Smooth muscle cell (in vitro differentiated cells): ENCODE measurements at regions not wholly inside any gene's neighbourhood (a gene's known extent, or its start where the extent isn't known, plus 50 kb on each side); places are given as distances from the start of the nearest gene placed in this dataset.

Source experiments
- DNase-seq: peaks from one replicate; lab custom pipeline; 2025; ENCODE audit not compliant: unreplicated experiment; lab: John Stamatoyannopoulos, UW
- H2AFZ ChIP-seq: fragments of 200-600 bp; sonication (generic); 2 replicates; pipeline ENCODE4 v1.6.0; 2016; ENCODE audit warnings: antibody characterized with exemption, low read depth, mild to moderate bottlenecking
- H3F3A ChIP-seq: fragments of 200-600 bp; sonication (generic); 2 replicates; pipeline ENCODE4 v1.6.0; 2017; ENCODE audit warnings: antibody characterized with exemption, low read depth
- H3K27ac ChIP-seq: fragments of 200-600 bp; sonication (generic); 2 replicates; pipeline ENCODE4 v1.5.1; 2016; ENCODE audit warnings: low read depth, mild to moderate bottlenecking
- H3K27me3 ChIP-seq: fragments of 200-600 bp; sonication (generic); 2 replicates; pipeline ENCODE4 v1.6.1; 2016; ENCODE audit warnings: low read depth, mild to moderate bottlenecking
- H3K36me3 ChIP-seq: fragments of 200-600 bp; sonication (generic); 2 replicates; pipeline ENCODE4 v1.5.1; 2016; ENCODE audit warnings: low read depth
- H3K4me1 ChIP-seq: fragments of 200-600 bp; sonication (generic); 2 replicates; pipeline ENCODE4 v1.5.1; 2016; ENCODE audit warnings: low read depth
- H3K4me2 ChIP-seq: fragments of 200-600 bp; sonication (generic); 2 replicates; pipeline ENCODE4 v1.6.0; 2016; ENCODE audit warnings: mild to moderate bottlenecking
- H3K4me3 ChIP-seq: fragments of 200-600 bp; sonication (generic); 2 replicates; pipeline ENCODE4 v1.5.1; 2016; ENCODE audit warnings: mild to moderate bottlenecking
- H3K79me2 ChIP-seq: fragments of 200-600 bp; sonication (generic); 2 replicates; pipeline ENCODE4 v1.6.0; 2016; ENCODE audit warnings: low read depth, mild to moderate bottlenecking
- H3K9ac ChIP-seq: fragments of 200-600 bp; sonication (generic); 2 replicates; pipeline ENCODE4 v1.6.0; 2016; ENCODE audit warnings: low read depth
- H3K9me3 ChIP-seq: fragments of 200-600 bp; sonication (generic); replicated peaks from 2 replicates; pipeline ENCODE4 v1.5.1; 2016; ENCODE audit warnings: low read depth
- H4K20me1 ChIP-seq: fragments of 200-600 bp; sonication (generic); 2 replicates; pipeline ENCODE4 v1.6.0; 2016; ENCODE audit warnings: low read depth
- CTCF ChIP-seq: fragments of 200-600 bp; sonication (generic); IDR thresholded peaks from 2 replicates; pipeline ENCODE4 v1.5.1; 2017; ENCODE audit warnings: borderline replicate concordance, mild to moderate bottlenecking, antibody characterized with exemption; ENCODE audit not compliant: insufficient read depth, poor library complexity, severe bottlenecking
- WGBS: methylation state at CpG from one replicate; pipeline ENCODE4 v1.1.7; 2016; ENCODE audit warnings: low lambda C conversion rate; 5-methylcytosine and 5-hydroxymethylcytosine counted together

- DNase-seq: no peak
- Histone ChIP-seq H3K4me1 (no peaks in the 10 kb centered on the region), H4K20me1 (no peaks in the 10 kb centered on the region), H3K4me2 (no peak overlapping the region), H3K27me3 (no peaks in the 10 kb centered on the region), H3K4me3 (no peak overlapping the region), H2AFZ (no peak overlapping the region), H3K9ac (no peak overlapping the region), H3K9me3 (no peaks in the 10 kb centered on the region), H3F3A (no peaks in the 10 kb centered on the region), H3K36me3 (no peaks in the 10 kb centered on the region), H3K27ac (no peak overlapping the region), H3K79me2 (no peaks in the 10 kb centered on the region)
- whole genome bisulfite sequencing: 84% methylated on average over 4 of the region's 4 CpGs
- no peak for TF ChIP-seq CTCF
These were observed 1345.0 kb downstream of the NSUN3 start for GRCh38 chr3:95407709-95408463.

- Histone ChIP-seq H3K9me3 (no peaks in the 10 kb centered on the region), H3K27ac (no peak overlapping the region), H3K4me3 (no peak overlapping the region), H3K4me1 (no peaks in the 10 kb centered on the region), H3K4me2 (no peak overlapping the region), H3K9ac (no peak overlapping the region), H4K20me1 (no peaks in the 10 kb centered on the region), H3K36me3 (no peaks in the 10 kb centered on the region), H3K79me2 (no peaks in the 10 kb centered on the region), H2AFZ (peak overlapping the region; percentile 32), H3F3A (no peaks in the 10 kb centered on the region), H3K27me3 (no peaks in the 10 kb centered on the region)
- TF ChIP-seq CTCF: no peak
- no peak for DNase-seq
- WGBS: 46% methylated on average over 3 of the region's 3 CpGs
These were observed 1345.6 kb downstream of the NSUN3 start for GRCh38 chr3:95408464-95408862.

- WGBS: 95% methylated on average over 6 of the region's 6 CpGs
- no peak overlapping the region for H2AFZ ChIP-seq
These were observed 1355.4 kb downstream of the NSUN3 start for GRCh38 chr3:95418251-95418650.

More at GRCh38 chr3:95418251-95418650, 1355.4 kb downstream of the NSUN3 start:
- H4K20me1 ChIP-seq: no peaks in the 10 kb centered on the region
- no peaks in the 10 kb centered on the region for H3K36me3 ChIP-seq
- no peak for TF ChIP-seq CTCF
- no peak overlapping the region for H3K4me2 ChIP-seq
- no peaks in the 10 kb centered on the region for H3K4me1 ChIP-seq
- no peak overlapping the region for H3K4me3 ChIP-seq
- no peak for DNase-seq
- H3K9me3 ChIP-seq: no peaks in the 10 kb centered on the region
- H3K79me2 ChIP-seq: no peaks in the 10 kb centered on the region
- no peak overlapping the region for H3K9ac ChIP-seq
- no peaks in the 10 kb centered on the region for H3K27me3 ChIP-seq
- no peak overlapping the region for H3K27ac ChIP-seq
- H3F3A ChIP-seq: no peaks in the 10 kb centered on the region
